ENCODE measurements at regions not wholly inside any gene's neighbourhood (a gene's known extent, or its start where the extent isn't known, plus 50 kb on each side); places are given as distances from the start of the nearest gene placed in this dataset.

- no peaks in the 10 kb centered on the region for H3K4me1 ChIP-seq (ENCODE audit: insufficient read depth, low read length)
- H3K27me3 ChIP-seq (ENCODE audit: insufficient read depth, low read length), result no peaks in the 10 kb centered on the region
- no peak overlapping the region for H3K4me3 ChIP-seq (ENCODE audit: low read length)
- peaks cover 11% of the 10 kb centered on the region; the same call in 1 of the 2 replicates for H3K9me3 ChIP-seq (ENCODE audit: insufficient read depth, low read depth, low read length)
- no peak overlapping the region for H3K27ac ChIP-seq (ENCODE audit: low read length)
- no peaks in the 10 kb centered on the region for H3K36me3 ChIP-seq (ENCODE audit: insufficient read depth, low read depth, low read length)
- no peak overlapping the region for H3K9ac ChIP-seq (ENCODE audit: low read depth, low read length)
Measured at GRCh38 chr4:173862754-173863153, 332.7 kb upstream of the HAND2 start.

GRCh38 chr4:173860094-173860493, 330.1 kb upstream of the HAND2 start:
- H3K27me3 ChIP-seq (ENCODE audit: insufficient read depth, low read length), result no peaks in the 10 kb centered on the region
- H3K9me3 ChIP-seq (ENCODE audit: insufficient read depth, low read depth, low read length), result peaks cover 9% of the 10 kb centered on the region; the same call in 1 of the 2 replicates
- H3K36me3 ChIP-seq (ENCODE audit: insufficient read depth, low read depth, low read length), result no peaks in the 10 kb centered on the region
- H3K4me3 ChIP-seq (ENCODE audit: low read length), result no peak overlapping the region
- H3K27ac ChIP-seq (ENCODE audit: low read length), result no peak overlapping the region
- H3K9ac ChIP-seq (ENCODE audit: low read depth, low read length), result no peak overlapping the region
- no peaks in the 10 kb centered on the region for H3K4me1 ChIP-seq (ENCODE audit: insufficient read depth, low read length)

GRCh38 chr4:173859091-173859713, 329.2 kb upstream of the HAND2 start:
- peaks cover 5% of the 10 kb centered on the region; the same call in 1 of the 2 replicates for H3K9me3 ChIP-seq (ENCODE audit: insufficient read depth, low read depth, low read length)
- H3K36me3 ChIP-seq (ENCODE audit: insufficient read depth, low read depth, low read length), result no peaks in the 10 kb centered on the region
- H3K9ac ChIP-seq (ENCODE audit: low read depth, low read length), result no peak overlapping the region
- H3K4me1 ChIP-seq (ENCODE audit: insufficient read depth, low read length), result no peaks in the 10 kb centered on the region
- no peaks in the 10 kb centered on the region for H3K27me3 ChIP-seq (ENCODE audit: insufficient read depth, low read length)
- no peak overlapping the region for H3K27ac ChIP-seq (ENCODE audit: low read length)
- no peak overlapping the region for H3K4me3 ChIP-seq (ENCODE audit: low read length)

- no peaks in the 10 kb centered on the region for H3K4me1 ChIP-seq (ENCODE audit: insufficient read depth, low read length)
- no peak overlapping the region for H3K4me3 ChIP-seq (ENCODE audit: low read length)
- no peak overlapping the region for H3K27ac ChIP-seq (ENCODE audit: low read length)
- H3K36me3 ChIP-seq (ENCODE audit: insufficient read depth, low read depth, low read length), result no peaks in the 10 kb centered on the region
- H3K9ac ChIP-seq (ENCODE audit: low read depth, low read length), result no peak overlapping the region
- H3K9me3 ChIP-seq (ENCODE audit: insufficient read depth, low read depth, low read length), result no peaks in the 10 kb centered on the region
- no peaks in the 10 kb centered on the region for H3K27me3 ChIP-seq (ENCODE audit: insufficient read depth, low read length)
Measured at GRCh38 chr4:173858471-173858870, 328.4 kb upstream of the HAND2 start.

GRCh38 chr4:173857828-173858227, 327.8 kb upstream of the HAND2 start:
- Histone ChIP-seq H3K27ac (ENCODE audit: low read length) (no peak overlapping the region), H3K9ac (ENCODE audit: low read depth, low read length) (no peak overlapping the region), H3K36me3 (ENCODE audit: insufficient read depth, low read depth, low read length) (no peaks in the 10 kb centered on the region), H3K27me3 (ENCODE audit: insufficient read depth, low read length) (no peaks in the 10 kb centered on the region), H3K4me1 (ENCODE audit: insufficient read depth, low read length) (no peaks in the 10 kb centered on the region), H3K9me3 (ENCODE audit: insufficient read depth, low read depth, low read length) (no peaks in the 10 kb centered on the region), H3K4me3 (ENCODE audit: low read length) (no peak overlapping the region)

- no peak overlapping the region for H3K27ac ChIP-seq (ENCODE audit: low read length)
- H3K27me3 ChIP-seq (ENCODE audit: insufficient read depth, low read length), result no peaks in the 10 kb centered on the region
- no peaks in the 10 kb centered on the region for H3K36me3 ChIP-seq (ENCODE audit: insufficient read depth, low read depth, low read length)
- no peaks in the 10 kb centered on the region for H3K9me3 ChIP-seq (ENCODE audit: insufficient read depth, low read depth, low read length)
- no peak overlapping the region for H3K9ac ChIP-seq (ENCODE audit: low read depth, low read length)
- H3K4me1 ChIP-seq (ENCODE audit: insufficient read depth, low read length), result no peaks in the 10 kb centered on the region
- H3K4me3 ChIP-seq (ENCODE audit: low read length), result no peak overlapping the region
Measured at GRCh38 chr4:173855015-173855414, 325.0 kb upstream of the HAND2 start.

- no peaks in the 10 kb centered on the region for H3K27me3 ChIP-seq (ENCODE audit: insufficient read depth, low read length)
- no peaks in the 10 kb centered on the region for H3K36me3 ChIP-seq (ENCODE audit: insufficient read depth, low read depth, low read length)
- H3K4me1 ChIP-seq (ENCODE audit: insufficient read depth, low read length), result no peaks in the 10 kb centered on the region
- no peak overlapping the region for H3K9ac ChIP-seq (ENCODE audit: low read depth, low read length)
- no peak overlapping the region for H3K4me3 ChIP-seq (ENCODE audit: low read length)
- no peak overlapping the region for H3K27ac ChIP-seq (ENCODE audit: low read length)
- no peaks in the 10 kb centered on the region for H3K9me3 ChIP-seq (ENCODE audit: insufficient read depth, low read depth, low read length)
Measured at GRCh38 chr4:173852775-173853174, 322.7 kb upstream of the HAND2 start.

- no peaks in the 10 kb centered on the region for H3K36me3 ChIP-seq (ENCODE audit: insufficient read depth, low read depth, low read length)
- H3K9me3 ChIP-seq (ENCODE audit: insufficient read depth, low read depth, low read length), result peaks cover 11% of the 10 kb centered on the region; the same call in 1 of the 2 replicates
- no peaks in the 10 kb centered on the region for H3K4me1 ChIP-seq (ENCODE audit: insufficient read depth, low read length)
- no peak overlapping the region for H3K27ac ChIP-seq (ENCODE audit: low read length)
- no peaks in the 10 kb centered on the region for H3K27me3 ChIP-seq (ENCODE audit: insufficient read depth, low read length)
- H3K9ac ChIP-seq (ENCODE audit: low read depth, low read length), result no peak overlapping the region
- no peak overlapping the region for H3K4me3 ChIP-seq (ENCODE audit: low read length)
Measured at GRCh38 chr4:173845580-173845979, 315.6 kb upstream of the HAND2 start.

- H3K9me3 ChIP-seq (ENCODE audit: insufficient read depth, low read depth, low read length), result peaks cover 11% of the 10 kb centered on the region; the same call in 1 of the 2 replicates
- H3K9ac ChIP-seq (ENCODE audit: low read depth, low read length), result no peak overlapping the region
- H3K27me3 ChIP-seq (ENCODE audit: insufficient read depth, low read length), result no peaks in the 10 kb centered on the region
- H3K36me3 ChIP-seq (ENCODE audit: insufficient read depth, low read depth, low read length), result no peaks in the 10 kb centered on the region
- no peak overlapping the region for H3K4me3 ChIP-seq (ENCODE audit: low read length)
- H3K27ac ChIP-seq (ENCODE audit: low read length), result no peak overlapping the region
- peaks cover 4% of the 10 kb centered on the region; the same call in 1 of the 2 replicates for H3K4me1 ChIP-seq (ENCODE audit: insufficient read depth, low read length)
Measured at GRCh38 chr4:173839865-173840264, 309.8 kb upstream of the HAND2 start.

GRCh38 chr4:173837517-173837916, 307.5 kb upstream of the HAND2 start:
- no peak overlapping the region for H3K9ac ChIP-seq (ENCODE audit: low read depth, low read length)
- H3K4me3 ChIP-seq (ENCODE audit: low read length), result no peak overlapping the region

GRCh38 chr4:173835903-173836302, 305.9 kb upstream of the HAND2 start:
- H3K27me3 ChIP-seq (ENCODE audit: insufficient read depth, low read length), result no peaks in the 10 kb centered on the region
- peaks cover 4% of the 10 kb centered on the region; the same call in 1 of the 2 replicates for H3K4me1 ChIP-seq (ENCODE audit: insufficient read depth, low read length)
- no peaks in the 10 kb centered on the region for H3K36me3 ChIP-seq (ENCODE audit: insufficient read depth, low read depth, low read length)
- H3K9me3 ChIP-seq (ENCODE audit: insufficient read depth, low read depth, low read length), result no peaks in the 10 kb centered on the region
- no peak overlapping the region for H3K27ac ChIP-seq (ENCODE audit: low read length)
- no peak overlapping the region for H3K4me3 ChIP-seq (ENCODE audit: low read length)
- no peak overlapping the region for H3K9ac ChIP-seq (ENCODE audit: low read depth, low read length)

More at GRCh38 chr4:173837517-173837916, 307.5 kb upstream of the HAND2 start:
- H3K27ac ChIP-seq (ENCODE audit: low read length), result no peak overlapping the region
- H3K27me3 ChIP-seq (ENCODE audit: insufficient read depth, low read length), result no peaks in the 10 kb centered on the region
- peaks cover 5% of the 10 kb centered on the region; the same call in 1 of the 2 replicates for H3K9me3 ChIP-seq (ENCODE audit: insufficient read depth, low read depth, low read length)
- H3K36me3 ChIP-seq (ENCODE audit: insufficient read depth, low read depth, low read length), result no peaks in the 10 kb centered on the region
- H3K4me1 ChIP-seq (ENCODE audit: insufficient read depth, low read length), result peaks cover 4% of the 10 kb centered on the region; the same call in 1 of the 2 replicates

- no peak overlapping the region for H3K4me3 ChIP-seq (ENCODE audit: low read length)
- no peaks in the 10 kb centered on the region for H3K9me3 ChIP-seq (ENCODE audit: insufficient read depth, low read depth, low read length)
- no peak overlapping the region for H3K9ac ChIP-seq (ENCODE audit: low read depth, low read length)
- H3K27me3 ChIP-seq (ENCODE audit: insufficient read depth, low read length), result no peaks in the 10 kb centered on the region
- no peak overlapping the region for H3K27ac ChIP-seq (ENCODE audit: low read length)
- H3K4me1 ChIP-seq (ENCODE audit: insufficient read depth, low read length), result peaks cover 4% of the 10 kb centered on the region; the same call in 1 of the 2 replicates
- H3K36me3 ChIP-seq (ENCODE audit: insufficient read depth, low read depth, low read length), result no peaks in the 10 kb centered on the region
Measured at GRCh38 chr4:173834151-173834550, 304.1 kb upstream of the HAND2 start.
